ENCODE measurements at regions not wholly inside any gene's neighbourhood (a gene's known extent, or its start where the extent isn't known, plus 50 kb on each side); places are given as distances from the start of the nearest gene placed in this dataset.

DNA sequence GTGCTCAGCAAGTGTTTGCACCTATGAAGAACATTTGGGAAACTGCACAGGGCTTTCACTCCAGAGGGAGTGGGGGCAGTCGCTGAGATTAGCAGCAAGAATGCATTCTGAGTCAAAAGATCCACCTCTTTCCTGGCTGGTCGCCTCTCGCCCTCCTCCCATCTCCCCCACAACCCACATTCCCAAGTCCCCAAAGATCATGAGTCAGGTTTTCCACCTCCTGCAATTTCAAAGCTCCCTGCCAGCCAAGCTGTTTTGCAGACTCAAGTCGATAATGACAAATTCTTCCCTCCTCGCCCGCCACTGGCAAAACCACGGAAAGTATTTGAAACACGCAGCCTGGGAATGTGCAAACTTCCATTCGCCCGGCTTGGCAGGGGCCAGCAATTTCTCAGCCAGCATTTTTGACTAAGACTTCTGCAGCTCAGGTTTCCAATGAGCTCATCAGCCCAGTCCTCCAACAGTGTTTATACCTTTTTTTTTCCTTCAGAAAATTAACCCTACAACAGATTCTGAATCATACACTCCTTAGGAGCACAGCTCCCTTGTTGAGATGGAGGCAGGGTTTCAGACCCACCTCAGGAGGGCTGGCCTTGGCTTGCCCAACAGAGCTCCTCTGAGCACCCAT is 181.4 kb downstream of the SMAD6 start:
- H3K4me1 Mint-ChIP-seq (ENCODE audit: unreplicated experiment): peaks cover 80% of the 10 kb centered on the region
- no peaks in the 10 kb centered on the region for H3K27me3 Mint-ChIP-seq (ENCODE audit: unreplicated experiment)

DNA sequence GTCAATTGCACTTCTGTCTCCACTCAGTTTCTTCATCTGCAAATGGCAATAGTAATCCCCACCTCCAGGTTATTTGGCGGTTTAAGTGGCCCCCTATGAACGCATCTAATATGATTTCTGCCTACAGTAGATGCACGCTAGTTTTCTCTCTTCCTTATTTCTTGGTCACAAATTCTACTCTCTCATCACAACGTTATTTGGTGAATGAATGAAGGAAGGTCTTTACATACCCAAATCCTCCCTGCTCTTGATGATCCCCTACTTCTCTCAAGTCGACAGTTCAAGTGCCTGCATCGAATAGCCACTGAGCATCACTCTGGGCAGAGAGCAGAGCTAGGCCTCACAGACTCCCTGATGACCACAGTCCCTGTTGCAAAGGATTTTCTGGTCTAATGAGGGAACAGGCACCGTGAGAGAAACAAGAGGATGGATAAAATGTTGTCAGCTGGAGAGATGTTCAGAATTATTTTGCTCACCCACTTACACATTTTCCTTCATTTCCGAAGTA is 181.2 kb upstream of the SMAD3 start:
- Mint-ChIP-seq H3K36me3 (ENCODE audit: unreplicated experiment) (peaks cover 2% of the 10 kb centered on the region), H3K4me1 (ENCODE audit: unreplicated experiment) (peaks cover 72% of the 10 kb centered on the region), H3K4me3 (ENCODE audit: unreplicated experiment) (no peak overlapping the region), H3K27me3 (ENCODE audit: unreplicated experiment) (no peaks in the 10 kb centered on the region), H3K27ac (ENCODE audit: unreplicated experiment) (peak overlapping the region; percentile 93), H3K9me3 (ENCODE audit: unreplicated experiment) (no peaks in the 10 kb centered on the region)
- TF ChIP-seq, protein P1, sequence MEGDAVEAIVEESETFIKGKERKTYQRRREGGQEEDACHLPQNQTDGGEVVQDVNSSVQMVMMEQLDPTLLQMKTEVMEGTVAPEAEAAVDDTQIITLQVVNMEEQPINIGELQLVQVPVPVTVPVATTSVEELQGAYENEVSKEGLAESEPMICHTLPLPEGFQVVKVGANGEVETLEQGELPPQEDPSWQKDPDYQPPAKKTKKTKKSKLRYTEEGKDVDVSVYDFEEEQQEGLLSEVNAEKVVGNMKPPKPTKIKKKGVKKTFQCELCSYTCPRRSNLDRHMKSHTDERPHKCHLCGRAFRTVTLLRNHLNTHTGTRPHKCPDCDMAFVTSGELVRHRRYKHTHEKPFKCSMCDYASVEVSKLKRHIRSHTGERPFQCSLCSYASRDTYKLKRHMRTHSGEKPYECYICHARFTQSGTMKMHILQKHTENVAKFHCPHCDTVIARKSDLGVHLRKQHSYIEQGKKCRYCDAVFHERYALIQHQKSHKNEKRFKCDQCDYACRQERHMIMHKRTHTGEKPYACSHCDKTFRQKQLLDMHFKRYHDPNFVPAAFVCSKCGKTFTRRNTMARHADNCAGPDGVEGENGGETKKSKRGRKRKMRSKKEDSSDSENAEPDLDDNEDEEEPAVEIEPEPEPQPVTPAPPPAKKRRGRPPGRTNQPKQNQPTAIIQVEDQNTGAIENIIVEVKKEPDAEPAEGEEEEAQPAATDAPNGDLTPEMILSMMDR (IDR thresholded peaks at IDR 0.05): no peak
- DNase-seq (ENCODE audit: extremely low spot score, unreplicated experiment): no peak

More for the DNA sequence above, 181.4 kb downstream of the SMAD6 start:
- Mint-ChIP-seq H3K36me3 (ENCODE audit: unreplicated experiment) (peaks cover 2% of the 10 kb centered on the region), H3K4me3 (ENCODE audit: unreplicated experiment) (no peak overlapping the region), H3K27ac (ENCODE audit: unreplicated experiment) (peak overlapping the region; percentile 93), H3K9me3 (ENCODE audit: unreplicated experiment) (no peaks in the 10 kb centered on the region)
- DNase-seq (ENCODE audit: extremely low spot score, unreplicated experiment): peak; percentile 98
- TF ChIP-seq, protein P1 (IDR thresholded peaks at IDR 0.05): no peak

DNA sequence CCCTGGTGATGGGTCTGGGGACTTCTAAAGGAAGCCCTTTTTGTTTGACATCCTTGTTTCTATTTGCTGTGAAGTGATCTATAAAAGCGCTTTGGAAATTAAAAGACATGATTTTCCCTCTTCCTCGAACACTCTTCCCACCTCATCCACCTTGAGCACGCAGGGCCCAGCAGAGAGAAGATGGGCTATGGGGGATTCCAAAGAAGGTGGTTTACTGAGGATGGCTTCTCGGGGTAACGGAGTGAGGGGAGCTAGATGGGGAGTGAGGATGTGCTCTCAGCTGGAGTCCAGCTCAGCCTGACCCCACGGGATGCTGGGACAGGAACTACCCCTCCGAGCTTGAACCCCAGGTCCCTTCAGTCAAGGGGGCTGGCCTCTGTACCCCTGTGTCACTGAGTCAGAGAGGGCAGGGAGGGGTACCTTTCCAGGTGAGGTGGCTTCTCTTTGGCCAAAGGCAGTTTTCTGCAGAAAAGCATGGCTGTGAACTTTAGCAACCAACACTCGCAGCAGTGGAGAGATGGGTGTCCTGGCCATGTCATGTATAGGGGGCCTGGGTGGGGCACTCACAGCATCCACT is 180.7 kb upstream of the SMAD3 start:
- Mint-ChIP-seq H3K4me3 (ENCODE audit: unreplicated experiment) (no peak overlapping the region), H3K4me1 (ENCODE audit: unreplicated experiment) (peaks cover 67% of the 10 kb centered on the region), H3K9me3 (ENCODE audit: unreplicated experiment) (no peaks in the 10 kb centered on the region), H3K27ac (ENCODE audit: unreplicated experiment) (peak overlapping the region; percentile 93), H3K27me3 (ENCODE audit: unreplicated experiment) (no peaks in the 10 kb centered on the region), H3K36me3 (ENCODE audit: unreplicated experiment) (peaks cover 2% of the 10 kb centered on the region)
- DNase-seq (ENCODE audit: extremely low spot score, unreplicated experiment): peak; percentile 70
- TF ChIP-seq, protein P1 (IDR thresholded peaks at IDR 0.05): no peak

DNA sequence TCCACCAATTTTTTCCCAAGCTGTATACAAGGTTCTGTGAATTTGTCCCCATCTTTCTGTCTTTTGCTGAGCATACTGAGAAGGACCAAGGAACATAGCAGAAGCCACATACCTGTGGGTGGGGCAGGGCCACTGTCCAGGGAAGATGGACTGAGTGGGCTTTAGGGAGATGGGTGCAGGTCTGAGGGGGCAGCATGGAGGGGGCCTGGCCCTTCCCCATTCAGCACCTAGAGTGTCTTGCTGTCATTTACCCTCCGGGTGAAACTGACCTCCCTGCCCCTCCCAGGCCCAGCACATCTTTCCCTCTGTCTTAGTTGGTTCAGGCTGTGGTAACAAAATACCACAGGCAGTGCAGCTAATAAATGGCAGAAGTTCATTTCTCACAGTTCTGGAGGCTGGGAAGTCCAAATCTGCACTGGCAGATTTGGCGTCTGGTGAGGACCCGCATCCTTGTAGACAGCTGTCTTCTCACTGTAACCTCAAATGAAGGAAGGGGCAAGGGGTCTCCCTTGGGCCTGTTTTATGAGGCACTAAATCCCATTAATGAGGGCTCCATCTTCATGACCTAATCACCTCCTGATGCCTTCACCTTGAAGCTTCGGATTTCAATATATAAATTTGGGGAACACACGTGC is 180.0 kb upstream of the SMAD3 start:
- H3K4me3 Mint-ChIP-seq (ENCODE audit: unreplicated experiment): no peak overlapping the region

More for the DNA sequence above, 180.0 kb upstream of the SMAD3 start:
- Mint-ChIP-seq H3K4me1 (ENCODE audit: unreplicated experiment) (peaks cover 60% of the 10 kb centered on the region), H3K9me3 (ENCODE audit: unreplicated experiment) (no peaks in the 10 kb centered on the region), H3K27ac (ENCODE audit: unreplicated experiment) (peak overlapping the region; percentile 93), H3K36me3 (ENCODE audit: unreplicated experiment) (peaks cover 2% of the 10 kb centered on the region), H3K27me3 (ENCODE audit: unreplicated experiment) (no peaks in the 10 kb centered on the region)
- peak; percentile 66 for DNase-seq (ENCODE audit: extremely low spot score, unreplicated experiment)
- TF ChIP-seq, protein P1 (IDR thresholded peaks at IDR 0.05): no peak
